BLaER1 treated with 17β-estradiol and CSF1 and Interleukin-3, amounts not matched to agents 10 nM and 100 nM (cell line): ENCODE measurements at regions not wholly inside any gene's neighbourhood (a gene's known extent, or its start where the extent isn't known, plus 50 kb on each side); places are given as distances from the start of the nearest gene placed in this dataset.

Source experiments
- H3K27ac ChIP-seq, 11 experiments: shearing (Covaris generic); formaldehyde crosslinking; 2 replicates each; pipeline ENCODE4 v1.8.1; 2022
- H3K27me3 ChIP-seq, 11 experiments: shearing (Covaris generic); formaldehyde crosslinking; 2 replicates each; pipeline ENCODE4 v1.8.1; 2022
- H3K36me3 ChIP-seq, 11 experiments: shearing (Covaris generic); formaldehyde crosslinking; 2 replicates each; pipeline ENCODE4 v1.8.1; 2022
- H3K4me1 ChIP-seq, 10 experiments: shearing (Covaris generic); formaldehyde crosslinking; 2 replicates each; pipeline ENCODE4 v1.8.1; 2022
- H3K4me2 ChIP-seq, 11 experiments: shearing (Covaris generic); formaldehyde crosslinking; 2 replicates each; pipeline ENCODE4 v1.8.1; 2022
- H3K4me3 ChIP-seq, 10 experiments: shearing (Covaris generic); formaldehyde crosslinking; 2 replicates each; pipeline ENCODE4 v1.8.1; 2022
- H3K9ac ChIP-seq, 11 experiments: shearing (Covaris generic); formaldehyde crosslinking; 2 replicates each; pipeline ENCODE4 v1.8.1; 2022
- H3K9me3 ChIP-seq, 11 experiments: shearing (Covaris generic); formaldehyde crosslinking; replicated peaks in 1 of 11; 2 replicates each; pipeline ENCODE4 v1.8.1; 2022
- H4K20me1 ChIP-seq, 11 experiments: shearing (Covaris generic); formaldehyde crosslinking; 2 replicates each; pipeline ENCODE4 v1.8.1; 2022
- Cebpa-rat ChIP-seq, 11 experiments: shearing (Covaris generic); IDR thresholded peaks; 2 replicates each; pipeline ENCODE4 v1.8.1; 2022

DNA sequence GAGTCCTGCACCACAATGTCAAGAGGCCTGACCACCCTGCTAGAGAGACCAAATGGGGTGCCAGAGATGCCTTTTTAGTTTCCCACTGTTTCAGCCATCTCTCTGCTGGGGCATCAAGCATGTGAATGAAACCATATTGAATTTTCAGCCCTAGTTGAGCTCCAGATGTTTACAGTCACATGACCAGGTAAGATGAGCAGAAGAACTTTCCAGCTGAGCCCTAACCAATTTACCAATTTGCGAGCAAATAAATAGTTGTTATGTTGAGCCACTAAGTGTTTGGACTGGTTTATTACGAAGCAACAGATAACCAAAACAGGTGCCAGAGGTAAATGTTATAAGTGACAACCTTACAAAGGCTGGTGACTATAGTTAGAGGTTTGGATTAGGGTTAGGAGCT, 209.1 kb upstream of the CCL2 start:
- Histone ChIP-seq H3K4me1 (no peaks in the 10 kb centered on the region), H3K27ac (no peak overlapping the region), H3K4me2 (no peak overlapping the region), H4K20me1 (no peaks in the 10 kb centered on the region), H3K9me3 (peaks cover 0 to 14% (median 0%) of the 10 kb centered on the region in 11 experiments; a peak in 6 of 22 replicates), H3K36me3 (no peaks in the 10 kb centered on the region), H3K9ac (no peak overlapping the region), H3K27me3 (no peaks in the 10 kb centered on the region), H3K4me3 (no peak overlapping the region)
- no peak for TF ChIP-seq Cebpa-rat (IDR thresholded peaks at IDR 0.05)

- no peaks in the 10 kb centered on the region for H3K36me3 ChIP-seq
- no peaks in the 10 kb centered on the region for H3K4me1 ChIP-seq
- H3K4me3 ChIP-seq = no peak overlapping the region
- H3K9ac ChIP-seq = no peak overlapping the region
- H4K20me1 ChIP-seq = no peaks in the 10 kb centered on the region
- H3K9me3 ChIP-seq = peaks cover 0 to 8% (median 0%) of the 10 kb centered on the region in 11 experiments; a peak in 6 of 22 replicates
- H3K4me2 ChIP-seq = no peak overlapping the region
- no peak overlapping the region for H3K27ac ChIP-seq
- TF ChIP-seq Cebpa-rat (IDR thresholded peaks at IDR 0.05) = peak in 1 of 11 experiments; percentile 25; a peak in 1 of 22 replicates
- no peaks in the 10 kb centered on the region for H3K27me3 ChIP-seq
Measured at GRCh38 chr17:34051046-34051445, 204.0 kb upstream of the CCL2 start.

DNA sequence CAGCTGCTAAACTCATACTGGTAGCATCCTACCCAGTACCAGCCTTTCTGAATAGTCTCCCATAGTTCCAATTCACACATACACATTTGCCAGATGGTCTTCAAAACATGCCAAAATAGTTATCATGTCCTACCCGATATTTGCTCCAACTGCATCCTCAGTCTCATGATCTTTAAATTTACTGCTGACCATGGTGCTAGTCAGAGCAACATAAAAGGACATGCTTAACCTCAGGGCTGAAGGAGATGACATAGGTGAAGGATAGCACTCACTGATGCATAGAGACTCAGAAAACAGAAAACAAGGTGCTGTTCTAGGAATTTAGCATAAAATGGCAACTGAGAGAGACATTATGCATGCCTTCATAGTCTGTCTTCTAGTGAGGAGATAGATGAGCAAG, 200.6 kb upstream of the CCL2 start:
- Histone ChIP-seq H3K4me3 (no peak overlapping the region), H3K27me3 (no peaks in the 10 kb centered on the region), H4K20me1 (no peaks in the 10 kb centered on the region), H3K4me1 (no peaks in the 10 kb centered on the region), H3K9me3 (peaks cover 5 to 14% (median 9%) of the 10 kb centered on the region in 11 experiments; a peak in 20 of 22 replicates), H3K36me3 (no peaks in the 10 kb centered on the region), H3K4me2 (no peak overlapping the region), H3K9ac (no peak overlapping the region), H3K27ac (no peak overlapping the region)
- no peak for TF ChIP-seq Cebpa-rat (IDR thresholded peaks at IDR 0.05)

DNA sequence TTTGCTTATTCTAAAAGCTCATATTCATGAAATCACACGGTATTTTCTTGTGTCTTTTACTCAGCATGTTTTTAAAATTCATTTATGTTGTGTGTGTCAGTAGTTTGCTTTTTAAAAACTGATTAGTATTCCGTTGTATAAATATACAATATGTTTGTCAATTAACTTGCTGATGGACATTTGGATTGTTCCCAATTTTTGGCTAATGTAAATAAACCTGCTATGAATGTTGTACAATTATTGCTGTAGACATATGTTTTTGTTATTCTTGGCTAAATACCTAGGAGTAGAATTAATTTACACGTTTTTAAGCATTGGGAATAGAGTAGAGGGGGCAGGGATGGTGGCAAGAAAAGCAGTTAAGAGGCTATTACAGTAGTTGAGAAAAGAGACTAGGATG, 199.5 kb upstream of the CCL2 start:
- no peak for TF ChIP-seq Cebpa-rat (IDR thresholded peaks at IDR 0.05)
- Histone ChIP-seq H4K20me1 (no peaks in the 10 kb centered on the region), H3K9ac (no peak overlapping the region), H3K36me3 (no peaks in the 10 kb centered on the region), H3K4me1 (no peaks in the 10 kb centered on the region), H3K27me3 (no peaks in the 10 kb centered on the region), H3K4me2 (no peak overlapping the region), H3K27ac (no peak overlapping the region), H3K9me3 (peaks cover 6 to 20% (median 17%) of the 10 kb centered on the region in 11 experiments; a peak in 20 of 22 replicates), H3K4me3 (no peak overlapping the region)

GRCh38 chr17:34059423-34060220, 195.5 kb upstream of the CCL2 start:
- no peak for TF ChIP-seq Cebpa-rat (IDR thresholded peaks at IDR 0.05)
- no peaks in the 10 kb centered on the region for H3K27me3 ChIP-seq

GRCh38 chr17:34066528-34066927, 188.6 kb upstream of the CCL2 start:
- peaks cover 0 to 1% (median 0%) of the 10 kb centered on the region in 11 experiments; a peak in 3 of 22 replicates for H3K9me3 ChIP-seq
- H3K9ac ChIP-seq = no peak overlapping the region
- no peak overlapping the region for H3K4me3 ChIP-seq
- TF ChIP-seq Cebpa-rat (IDR thresholded peaks at IDR 0.05) = no peak
- H3K36me3 ChIP-seq = no peaks in the 10 kb centered on the region
- no peaks in the 10 kb centered on the region for H4K20me1 ChIP-seq
- no peak overlapping the region for H3K4me2 ChIP-seq
- H3K27ac ChIP-seq = no peak overlapping the region
- H3K4me1 ChIP-seq = no peaks in the 10 kb centered on the region
- H3K27me3 ChIP-seq = no peaks in the 10 kb centered on the region

More at GRCh38 chr17:34059423-34060220, 195.5 kb upstream of the CCL2 start:
- Histone ChIP-seq H3K4me2 (no peak overlapping the region), H3K9ac (no peak overlapping the region), H4K20me1 (no peaks in the 10 kb centered on the region), H3K4me1 (no peaks in the 10 kb centered on the region), H3K4me3 (no peak overlapping the region), H3K36me3 (no peaks in the 10 kb centered on the region), H3K9me3 (peaks cover 6 to 20% (median 17%) of the 10 kb centered on the region in 11 experiments; a peak in 20 of 22 replicates), H3K27ac (no peak overlapping the region)

DNA sequence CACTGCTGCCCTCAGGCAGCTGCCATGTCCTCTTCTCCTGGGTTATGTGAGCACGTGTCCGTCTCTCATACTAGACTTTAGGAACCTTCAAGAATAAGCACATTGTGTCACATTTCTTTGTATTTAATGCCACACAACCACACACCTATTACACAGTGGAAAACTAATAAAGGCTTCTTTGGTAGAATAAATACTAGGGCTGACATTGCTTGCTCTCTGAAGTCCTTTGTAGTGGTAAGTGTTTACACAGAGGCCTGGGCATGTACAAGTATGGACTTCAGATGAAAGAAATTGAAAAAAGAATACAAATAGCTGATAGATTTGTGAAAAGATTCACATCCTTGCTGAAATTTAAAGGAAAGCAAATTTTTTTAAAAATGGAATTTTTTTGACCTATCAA, 188.1 kb upstream of the CCL2 start:
- H3K4me2 ChIP-seq = no peak overlapping the region
- H3K9ac ChIP-seq = no peak overlapping the region
- H3K27ac ChIP-seq = no peak overlapping the region
- peaks cover 3 to 6% (median 4%) of the 10 kb centered on the region in 11 experiments; a peak in 13 of 22 replicates for H3K9me3 ChIP-seq
- no peaks in the 10 kb centered on the region for H3K4me1 ChIP-seq
- H3K36me3 ChIP-seq = no peaks in the 10 kb centered on the region
- H4K20me1 ChIP-seq = no peaks in the 10 kb centered on the region
- H3K4me3 ChIP-seq = no peak overlapping the region
- no peak for TF ChIP-seq Cebpa-rat (IDR thresholded peaks at IDR 0.05)
- H3K27me3 ChIP-seq = no peaks in the 10 kb centered on the region

- TF ChIP-seq Cebpa-rat (IDR thresholded peaks at IDR 0.05) = no peak
- Histone ChIP-seq H3K9ac (no peak overlapping the region), H3K36me3 (no peaks in the 10 kb centered on the region), H3K9me3 (peaks cover 3 to 10% (median 7%) of the 10 kb centered on the region in 11 experiments; a peak in 13 of 22 replicates), H3K4me1 (no peaks in the 10 kb centered on the region), H4K20me1 (no peaks in the 10 kb centered on the region), H3K27me3 (no peaks in the 10 kb centered on the region), H3K27ac (no peak overlapping the region), H3K4me3 (no peak overlapping the region), H3K4me2 (no peak overlapping the region)
Measured at GRCh38 chr17:34068571-34068970, 186.5 kb upstream of the CCL2 start.

GRCh38 chr17:34070712-34071111, 184.4 kb upstream of the CCL2 start:
- no peak for TF ChIP-seq Cebpa-rat (IDR thresholded peaks at IDR 0.05)
- Histone ChIP-seq H3K4me2 (no peak overlapping the region), H3K36me3 (no peaks in the 10 kb centered on the region), H3K27ac (no peak overlapping the region), H3K27me3 (no peaks in the 10 kb centered on the region), H3K9ac (no peak overlapping the region), H3K9me3 (peaks cover 3 to 10% (median 7%) of the 10 kb centered on the region in 11 experiments; a peak in 13 of 22 replicates), H3K4me1 (no peaks in the 10 kb centered on the region), H4K20me1 (no peaks in the 10 kb centered on the region), H3K4me3 (no peak overlapping the region)
